Stimulated activated effector memory CD8-positive, alpha-beta T cell treated with anti-CD3 and anti-CD28 coated beads, Interleukin-12 subunit alpha, Interleukin-12 subunit beta, amount 100 ng/mL, for 72 hours (primary cell): ENCODE measurements at regions not wholly inside any gene's neighbourhood (a gene's known extent, or its start where the extent isn't known, plus 50 kb on each side); places are given as distances from the start of the nearest gene placed in this dataset.

ENCODE experiments used
- ATAC-seq: fragments of 150-1000 bp; cut with Tn5 transposase; 2 replicates; pipeline ENCODE4 v1.10.0; 2021
- DNase-seq, 2 donors: peaks; one replicate each; pipeline ENCODE4 v3.0.0; 2021 to 2022; ENCODE audit warnings: low spot score in 2 of 2
- H3K27ac Mint-ChIP-seq: one replicate; pipeline ENCODE4 v1.8.0; 2022; ENCODE audit warnings: mild to moderate bottlenecking, mixed read lengths
- H3K36me3 Mint-ChIP-seq: one replicate; pipeline ENCODE4 v1.8.0; 2022; ENCODE audit warnings: mild to moderate bottlenecking, mixed read lengths
- H3K4me1 Mint-ChIP-seq: one replicate; pipeline ENCODE4 v1.8.0; 2022; ENCODE audit warnings: mixed read lengths
- H3K4me3 Mint-ChIP-seq: one replicate; pipeline ENCODE4 v1.8.0; 2022; ENCODE audit warnings: mild to moderate bottlenecking, mixed read lengths
- H3K9me3 Mint-ChIP-seq: one replicate; pipeline ENCODE4 v1.8.0; 2022; ENCODE audit warnings: mixed read lengths

DNA sequence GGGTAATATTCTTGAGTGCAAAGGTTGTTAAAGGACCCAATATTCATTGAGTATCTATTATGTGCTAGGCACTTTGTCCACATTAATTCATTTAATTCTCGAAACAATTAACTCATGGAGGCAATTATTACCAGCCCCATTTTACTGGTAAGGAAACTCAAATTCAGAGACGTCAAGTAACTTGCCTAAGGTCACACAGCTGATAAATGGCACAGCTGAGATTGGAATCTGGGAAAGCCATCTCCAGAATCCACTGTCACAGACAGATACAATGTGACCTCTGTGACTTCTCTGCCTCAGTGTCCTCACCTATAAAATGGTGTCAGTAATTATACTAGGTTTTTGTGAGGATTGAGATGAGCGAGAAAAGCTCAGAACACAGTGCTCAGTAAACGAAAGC, 320.8 kb upstream of the ZFHX3 start:
- Mint-ChIP-seq H3K9me3 (peaks cover 7% of the 10 kb centered on the region), H3K36me3 (no peaks in the 10 kb centered on the region), H3K27ac (no peak overlapping the region), H3K4me1 (no peaks in the 10 kb centered on the region), H3K4me3 (no peak overlapping the region)
- no peak for DNase-seq
- no peak for ATAC-seq

DNA sequence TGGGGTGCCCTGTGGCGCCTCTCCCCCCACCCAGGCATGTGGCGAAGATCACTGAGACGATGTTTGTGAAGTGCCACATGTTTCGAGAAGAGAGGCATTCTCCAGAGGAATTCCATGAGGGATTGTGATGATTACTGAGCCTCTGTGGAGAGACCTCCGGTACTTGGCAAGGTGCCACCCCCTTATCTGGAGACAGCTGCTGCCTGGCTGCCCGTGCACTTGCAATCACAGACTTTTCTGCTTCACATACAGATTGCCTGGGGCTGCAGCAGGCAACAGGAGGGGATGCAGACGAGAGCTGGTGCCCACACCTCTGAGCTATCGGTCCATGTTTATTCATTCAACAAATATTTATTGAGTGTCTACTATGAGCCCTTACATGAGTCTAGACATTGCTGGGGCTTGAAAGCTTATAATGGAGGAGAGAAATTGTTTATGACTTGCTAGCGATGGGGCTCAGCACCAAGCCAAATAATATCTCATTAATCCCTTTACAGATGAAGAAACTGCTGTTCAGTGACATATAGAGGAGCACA, 317.2 kb upstream of the ZFHX3 start:
- Mint-ChIP-seq H3K4me1 (no peaks in the 10 kb centered on the region), H3K4me3 (no peak overlapping the region), H3K27ac (no peak overlapping the region), H3K36me3 (no peaks in the 10 kb centered on the region), H3K9me3 (peaks cover 5% of the 10 kb centered on the region)
- DNase-seq, result no peak
- ATAC-seq, result no peak

GRCh38 chr16:73364413-73364812, 316.5 kb upstream of the ZFHX3 start:
- H3K4me3 Mint-ChIP-seq, result no peak overlapping the region
- DNase-seq, result no peak
- no peaks in the 10 kb centered on the region for H3K4me1 Mint-ChIP-seq
- no peaks in the 10 kb centered on the region for H3K36me3 Mint-ChIP-seq
- ATAC-seq, result no peak
- no peak overlapping the region for H3K27ac Mint-ChIP-seq
- H3K9me3 Mint-ChIP-seq, result peaks cover 5% of the 10 kb centered on the region

DNA sequence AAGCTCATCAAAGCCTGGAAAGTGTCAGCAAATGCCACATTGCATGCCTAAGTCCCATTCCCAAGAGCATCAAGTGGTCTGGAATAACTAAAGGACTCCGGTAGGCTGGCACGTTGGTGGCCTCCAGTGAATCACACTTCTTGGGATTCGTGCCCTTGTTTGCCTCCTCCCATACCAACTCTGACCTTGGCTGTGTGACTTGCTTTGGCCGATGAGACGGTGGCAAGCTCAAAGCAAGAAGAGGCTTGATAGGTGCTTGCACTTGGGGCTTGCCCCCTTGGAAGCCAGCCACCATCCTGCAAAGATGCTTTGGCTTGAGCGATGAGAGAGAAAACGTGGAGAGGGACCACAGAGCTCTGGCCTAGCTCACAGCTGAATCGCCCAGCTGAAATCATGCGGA, 313.1 kb upstream of the ZFHX3 start:
- Mint-ChIP-seq H3K4me1 (no peaks in the 10 kb centered on the region), H3K4me3 (no peak overlapping the region), H3K36me3 (no peaks in the 10 kb centered on the region), H3K27ac (no peak overlapping the region), H3K9me3 (peaks cover 12% of the 10 kb centered on the region)
- ATAC-seq (no peak), DNase-seq (no peak)

- DNase-seq, result no peak
- Mint-ChIP-seq H3K4me3 (no peak overlapping the region), H3K9me3 (peaks cover 14% of the 10 kb centered on the region), H3K36me3 (no peaks in the 10 kb centered on the region), H3K27ac (no peak overlapping the region), H3K4me1 (no peaks in the 10 kb centered on the region)
- ATAC-seq, result no peak
These were observed 308.6 kb upstream of the ZFHX3 start for GRCh38 chr16:73356401-73357079.

- no peak overlapping the region for H3K4me3 Mint-ChIP-seq
- H3K9me3 Mint-ChIP-seq, result peaks cover 14% of the 10 kb centered on the region
- DNase-seq (no peak), ATAC-seq (no peak)
- H3K36me3 Mint-ChIP-seq, result no peaks in the 10 kb centered on the region
- H3K27ac Mint-ChIP-seq, result no peak overlapping the region
- H3K4me1 Mint-ChIP-seq, result no peaks in the 10 kb centered on the region
These were observed 308.1 kb upstream of the ZFHX3 start for GRCh38 chr16:73355981-73356380.

- Mint-ChIP-seq H3K27ac (no peak overlapping the region), H3K9me3 (peaks cover 12% of the 10 kb centered on the region), H3K36me3 (no peaks in the 10 kb centered on the region), H3K4me3 (no peak overlapping the region), H3K4me1 (no peaks in the 10 kb centered on the region)
- no peak for DNase-seq
- ATAC-seq, result no peak
These were observed 306.5 kb upstream of the ZFHX3 start for GRCh38 chr16:73354434-73354833.

DNA sequence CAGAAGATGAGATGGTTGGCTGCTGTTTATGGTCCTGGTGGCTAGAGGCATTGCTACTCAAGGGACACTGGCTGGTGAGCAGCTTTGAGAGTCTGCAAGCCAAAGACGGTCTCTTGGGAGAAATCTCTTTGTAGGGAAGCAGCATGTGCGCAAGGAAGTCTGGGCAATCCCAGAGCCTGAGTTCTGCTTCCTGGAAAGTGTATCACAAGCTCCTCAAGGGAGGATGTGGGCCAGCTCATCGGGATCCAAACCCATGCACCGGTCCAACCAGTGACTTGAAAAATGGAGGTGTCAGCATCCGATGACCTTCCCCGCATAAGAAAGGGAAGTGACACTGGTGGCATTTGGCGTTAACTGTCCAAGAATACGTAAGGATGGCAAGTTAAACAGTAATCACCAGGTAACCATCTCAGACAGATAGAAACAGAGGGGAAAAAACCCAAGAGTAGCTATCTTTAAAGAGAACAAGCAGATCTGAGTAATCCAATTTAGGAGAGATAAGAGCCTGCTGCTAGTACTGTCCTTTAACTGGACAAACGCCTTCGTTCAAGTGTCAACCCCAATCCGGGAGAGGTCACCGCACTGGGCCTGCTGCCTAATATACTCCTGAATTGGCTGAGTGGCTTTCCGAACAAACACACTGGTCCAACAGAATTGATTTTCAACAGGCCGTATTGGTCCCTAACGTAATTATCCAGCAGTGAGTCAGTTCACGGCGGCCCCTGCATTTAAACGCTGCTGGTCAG, 303.0 kb upstream of the ZFHX3 start:
- H3K4me1 Mint-ChIP-seq, result no peaks in the 10 kb centered on the region
- no peak overlapping the region for H3K27ac Mint-ChIP-seq
- DNase-seq (no peak), ATAC-seq (no peak)
- peaks cover 2% of the 10 kb centered on the region for H3K9me3 Mint-ChIP-seq
- no peak overlapping the region for H3K4me3 Mint-ChIP-seq
- H3K36me3 Mint-ChIP-seq, result no peaks in the 10 kb centered on the region

GRCh38 chr16:73347500-73348375, 299.8 kb upstream of the ZFHX3 start:
- ATAC-seq (no peak), DNase-seq (no peak)
- no peaks in the 10 kb centered on the region for H3K9me3 Mint-ChIP-seq
- H3K27ac Mint-ChIP-seq, result no peak overlapping the region
- no peak overlapping the region for H3K4me3 Mint-ChIP-seq
- H3K36me3 Mint-ChIP-seq, result no peaks in the 10 kb centered on the region
- H3K4me1 Mint-ChIP-seq, result no peaks in the 10 kb centered on the region

DNA sequence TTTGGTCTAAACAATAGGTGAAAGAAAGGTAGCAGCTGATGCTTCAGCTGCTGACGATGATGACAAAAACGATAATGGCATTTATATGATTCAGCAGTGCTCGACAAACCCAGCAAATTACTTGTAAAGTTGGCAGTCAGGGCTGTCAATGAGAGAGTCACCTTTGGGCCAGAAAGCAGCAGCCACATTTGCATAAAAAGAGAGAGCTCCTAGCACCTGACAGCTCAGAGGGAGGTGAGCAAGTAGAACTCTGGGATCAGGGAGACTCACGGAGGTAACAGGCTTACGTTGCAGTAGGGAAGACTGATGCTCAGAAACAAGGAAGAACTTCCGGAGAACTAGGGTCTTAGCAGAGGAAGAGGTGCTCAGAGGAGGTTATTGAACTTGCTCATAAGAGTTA, 291.9 kb upstream of the ZFHX3 start:
- ATAC-seq (no peak), DNase-seq (no peak)
- no peak overlapping the region for H3K4me3 Mint-ChIP-seq
- H3K9me3 Mint-ChIP-seq, result no peaks in the 10 kb centered on the region
- no peaks in the 10 kb centered on the region for H3K4me1 Mint-ChIP-seq
- H3K36me3 Mint-ChIP-seq, result no peaks in the 10 kb centered on the region
- H3K27ac Mint-ChIP-seq, result no peak overlapping the region

DNA sequence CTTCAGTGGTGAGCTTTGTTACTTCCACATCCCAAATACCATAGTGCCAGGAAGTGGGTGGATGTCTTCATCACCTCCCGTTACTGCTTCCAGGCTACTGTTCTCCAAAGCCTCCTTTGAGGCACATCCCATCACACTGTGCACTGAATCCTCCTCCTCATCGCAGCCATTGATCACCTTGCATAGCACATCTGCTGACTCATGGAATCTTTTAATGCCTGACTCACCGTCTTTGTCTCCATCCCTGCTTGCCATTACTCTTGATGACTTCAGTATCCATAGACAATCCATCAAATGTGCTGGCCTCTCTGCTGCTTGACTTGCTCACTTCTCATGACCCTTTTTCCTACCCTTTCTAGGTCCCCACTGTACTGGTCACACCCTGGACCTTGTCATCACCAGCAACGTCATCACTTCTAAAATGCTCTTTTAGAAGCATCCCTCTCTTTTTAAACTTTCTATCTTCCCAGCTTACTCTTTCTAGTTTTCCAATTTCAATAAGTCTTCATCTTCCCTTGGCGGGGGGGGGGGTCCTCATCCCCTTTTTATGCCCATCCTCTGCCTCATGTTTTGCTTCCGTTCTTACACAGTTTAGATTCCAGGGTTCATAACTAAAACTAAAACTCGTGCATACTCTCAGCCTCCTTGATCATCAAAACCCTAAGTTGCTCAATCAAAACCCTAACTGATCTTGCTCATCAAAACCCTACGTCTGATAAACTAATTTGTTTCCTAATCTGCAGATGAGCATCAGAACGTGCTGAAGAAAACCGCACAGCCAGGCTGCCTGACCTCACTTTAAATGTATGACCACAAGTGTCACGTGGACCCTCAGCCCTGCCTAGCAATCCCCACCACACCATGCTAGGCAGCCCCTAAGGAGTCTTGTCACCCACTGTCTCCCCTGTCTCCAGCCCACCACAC, 289.7 kb upstream of the ZFHX3 start:
- no peaks in the 10 kb centered on the region for H3K9me3 Mint-ChIP-seq
- DNase-seq, result no peak
- H3K27ac Mint-ChIP-seq, result no peak overlapping the region

DNA sequence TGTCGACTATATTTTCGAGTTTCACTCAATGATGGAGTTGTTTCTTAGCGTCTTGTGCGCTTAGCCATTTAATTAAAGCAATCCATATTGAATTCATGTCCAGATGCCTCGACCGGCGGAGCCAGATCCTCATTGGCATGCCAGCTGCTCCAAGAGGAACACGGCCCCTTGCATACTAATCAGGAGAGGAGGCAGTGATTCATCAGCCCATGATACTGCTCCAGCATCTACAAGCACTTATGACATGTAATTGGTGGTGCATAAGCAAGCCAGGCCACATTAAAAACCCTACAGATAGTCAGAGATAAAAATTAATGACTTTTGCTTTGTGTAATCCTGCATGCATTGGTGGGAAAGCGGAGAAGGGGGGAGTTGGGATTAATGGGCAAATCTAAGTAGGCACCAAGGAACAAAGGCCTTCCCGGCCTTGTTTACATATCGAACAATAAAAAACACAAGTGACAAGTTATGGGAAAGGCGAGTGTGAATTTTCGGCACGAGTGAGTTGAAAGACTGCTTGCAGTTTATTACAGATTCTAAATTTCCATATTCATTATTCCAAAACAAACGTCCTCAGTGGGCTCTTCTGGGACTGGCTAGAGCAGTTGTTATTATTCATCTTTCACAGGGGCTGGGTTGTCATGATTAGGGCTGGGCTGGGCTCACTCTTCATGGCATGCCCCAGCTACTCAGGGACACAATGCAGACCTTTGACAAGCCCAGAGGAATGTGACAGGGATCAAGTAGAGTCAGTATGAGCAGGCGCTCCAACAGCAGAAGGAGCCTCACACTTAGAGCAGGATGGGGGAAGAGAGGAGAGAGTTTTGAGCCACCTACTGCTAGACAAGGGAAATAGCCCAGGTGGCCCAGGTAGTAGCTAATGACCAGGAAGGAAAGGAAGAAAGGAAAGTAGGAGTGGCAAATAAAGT, 281.7 kb upstream of the ZFHX3 start:
- Mint-ChIP-seq H3K27ac (no peak overlapping the region), H3K9me3 (no peaks in the 10 kb centered on the region), H3K4me3 (no peak overlapping the region), H3K36me3 (no peaks in the 10 kb centered on the region), H3K4me1 (no peaks in the 10 kb centered on the region)
- ATAC-seq (no peak), DNase-seq (no peak)

More for the DNA sequence above, 289.7 kb upstream of the ZFHX3 start:
- Mint-ChIP-seq H3K4me3 (no peak overlapping the region), H3K4me1 (no peaks in the 10 kb centered on the region), H3K36me3 (no peaks in the 10 kb centered on the region)
- no peak for ATAC-seq

DNA sequence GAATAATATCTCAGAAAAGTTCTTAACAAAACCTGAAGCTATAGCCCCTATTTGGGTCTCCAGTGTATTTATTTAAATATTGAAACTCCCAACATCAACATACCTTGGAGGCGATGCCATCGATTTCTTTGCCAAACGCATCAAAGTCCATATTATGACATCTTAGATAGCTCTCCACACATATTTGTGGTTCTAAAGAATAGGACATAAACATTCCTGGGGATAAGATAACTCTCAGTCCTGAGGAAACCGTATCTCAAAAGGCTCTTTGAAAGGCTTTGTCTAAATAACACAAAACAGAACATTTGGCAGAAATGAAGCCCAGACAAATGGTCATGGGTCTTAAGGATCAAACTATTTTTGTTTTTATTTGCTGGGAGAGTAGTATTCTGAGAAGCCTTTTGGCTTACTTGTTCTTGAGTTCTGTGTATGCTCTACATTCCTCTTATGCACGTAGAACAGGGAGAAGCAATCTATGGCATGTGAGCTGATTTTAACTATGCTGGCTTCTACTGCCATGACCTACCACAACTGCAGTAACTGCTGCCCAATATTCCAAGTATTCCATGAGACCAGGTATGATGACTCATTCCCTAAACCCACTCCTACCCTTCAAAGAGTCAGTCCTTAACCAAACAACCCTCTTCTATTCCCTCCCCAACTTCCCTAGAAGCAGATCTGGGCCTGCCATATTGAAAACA, 279.0 kb upstream of the ZFHX3 start:
- H3K4me1 Mint-ChIP-seq, result no peaks in the 10 kb centered on the region
- no peak overlapping the region for H3K27ac Mint-ChIP-seq
- no peaks in the 10 kb centered on the region for H3K36me3 Mint-ChIP-seq
- H3K4me3 Mint-ChIP-seq, result no peak overlapping the region
- peaks cover 11% of the 10 kb centered on the region for H3K9me3 Mint-ChIP-seq
- ATAC-seq (no peak), DNase-seq (no peak)
